ENCODE measurements at regions not wholly inside any gene's neighbourhood (a gene's known extent, or its start where the extent isn't known, plus 50 kb on each side); places are given as distances from the start of the nearest gene placed in this dataset.

DNA sequence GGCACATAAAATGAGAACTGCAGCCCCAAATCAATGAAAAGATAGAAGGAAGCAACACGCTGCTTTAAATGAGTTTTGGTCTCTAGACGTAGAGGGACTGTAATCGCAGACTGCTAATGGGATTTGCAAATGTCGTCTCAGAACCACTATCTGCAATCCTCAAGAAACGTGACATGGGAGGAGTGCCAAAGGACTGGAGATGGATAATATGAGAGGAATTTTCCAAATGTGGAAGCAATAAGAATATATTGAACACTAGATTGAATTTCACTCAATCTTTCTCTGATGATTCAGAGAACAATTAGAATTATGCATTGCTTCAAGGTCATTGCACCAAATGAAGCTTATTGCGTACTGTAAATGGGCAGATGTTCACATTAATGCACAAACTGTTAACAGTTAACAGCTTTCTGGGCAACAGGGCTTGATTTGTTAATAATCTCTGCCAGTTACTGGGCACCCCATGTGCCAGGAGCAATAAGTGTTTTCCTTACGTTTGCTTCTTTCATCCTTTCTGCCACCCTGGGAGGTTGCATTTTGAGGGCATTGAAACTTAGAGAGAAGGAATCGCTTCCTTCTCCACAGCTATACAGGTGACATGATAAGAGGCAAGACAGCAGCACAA is 62.8 kb upstream of the WASF3 start:
- TF ChIP-seq POLR2A (IDR thresholded peaks at IDR 0.05; ENCODE audit: low read length) (no peak), EP300 (IDR thresholded peaks at IDR 0.05) (no peak), SMC3 (IDR thresholded peaks at IDR 0.05) (no peak), PHF8 (IDR thresholded peaks at IDR 0.05; ENCODE audit: borderline replicate concordance, low read depth) (no peak), TP53 (CRISPR knock-in tag; IDR thresholded peaks at IDR 0.05) (no peak), CEBPB (IDR thresholded peaks at IDR 0.05) (no peak)
- TF ChIP-seq, protein P1, sequence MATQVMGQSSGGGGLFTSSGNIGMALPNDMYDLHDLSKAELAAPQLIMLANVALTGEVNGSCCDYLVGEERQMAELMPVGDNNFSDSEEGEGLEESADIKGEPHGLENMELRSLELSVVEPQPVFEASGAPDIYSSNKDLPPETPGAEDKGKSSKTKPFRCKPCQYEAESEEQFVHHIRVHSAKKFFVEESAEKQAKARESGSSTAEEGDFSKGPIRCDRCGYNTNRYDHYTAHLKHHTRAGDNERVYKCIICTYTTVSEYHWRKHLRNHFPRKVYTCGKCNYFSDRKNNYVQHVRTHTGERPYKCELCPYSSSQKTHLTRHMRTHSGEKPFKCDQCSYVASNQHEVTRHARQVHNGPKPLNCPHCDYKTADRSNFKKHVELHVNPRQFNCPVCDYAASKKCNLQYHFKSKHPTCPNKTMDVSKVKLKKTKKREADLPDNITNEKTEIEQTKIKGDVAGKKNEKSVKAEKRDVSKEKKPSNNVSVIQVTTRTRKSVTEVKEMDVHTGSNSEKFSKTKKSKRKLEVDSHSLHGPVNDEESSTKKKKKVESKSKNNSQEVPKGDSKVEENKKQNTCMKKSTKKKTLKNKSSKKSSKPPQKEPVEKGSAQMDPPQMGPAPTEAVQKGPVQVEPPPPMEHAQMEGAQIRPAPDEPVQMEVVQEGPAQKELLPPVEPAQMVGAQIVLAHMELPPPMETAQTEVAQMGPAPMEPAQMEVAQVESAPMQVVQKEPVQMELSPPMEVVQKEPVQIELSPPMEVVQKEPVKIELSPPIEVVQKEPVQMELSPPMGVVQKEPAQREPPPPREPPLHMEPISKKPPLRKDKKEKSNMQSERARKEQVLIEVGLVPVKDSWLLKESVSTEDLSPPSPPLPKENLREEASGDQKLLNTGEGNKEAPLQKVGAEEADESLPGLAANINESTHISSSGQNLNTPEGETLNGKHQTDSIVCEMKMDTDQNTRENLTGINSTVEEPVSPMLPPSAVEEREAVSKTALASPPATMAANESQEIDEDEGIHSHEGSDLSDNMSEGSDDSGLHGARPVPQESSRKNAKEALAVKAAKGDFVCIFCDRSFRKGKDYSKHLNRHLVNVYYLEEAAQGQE (IDR thresholded peaks at IDR 0.05): no peak
- TF ChIP-seq, protein P2, sequence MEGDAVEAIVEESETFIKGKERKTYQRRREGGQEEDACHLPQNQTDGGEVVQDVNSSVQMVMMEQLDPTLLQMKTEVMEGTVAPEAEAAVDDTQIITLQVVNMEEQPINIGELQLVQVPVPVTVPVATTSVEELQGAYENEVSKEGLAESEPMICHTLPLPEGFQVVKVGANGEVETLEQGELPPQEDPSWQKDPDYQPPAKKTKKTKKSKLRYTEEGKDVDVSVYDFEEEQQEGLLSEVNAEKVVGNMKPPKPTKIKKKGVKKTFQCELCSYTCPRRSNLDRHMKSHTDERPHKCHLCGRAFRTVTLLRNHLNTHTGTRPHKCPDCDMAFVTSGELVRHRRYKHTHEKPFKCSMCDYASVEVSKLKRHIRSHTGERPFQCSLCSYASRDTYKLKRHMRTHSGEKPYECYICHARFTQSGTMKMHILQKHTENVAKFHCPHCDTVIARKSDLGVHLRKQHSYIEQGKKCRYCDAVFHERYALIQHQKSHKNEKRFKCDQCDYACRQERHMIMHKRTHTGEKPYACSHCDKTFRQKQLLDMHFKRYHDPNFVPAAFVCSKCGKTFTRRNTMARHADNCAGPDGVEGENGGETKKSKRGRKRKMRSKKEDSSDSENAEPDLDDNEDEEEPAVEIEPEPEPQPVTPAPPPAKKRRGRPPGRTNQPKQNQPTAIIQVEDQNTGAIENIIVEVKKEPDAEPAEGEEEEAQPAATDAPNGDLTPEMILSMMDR (IDR thresholded peaks at IDR 0.05): no peak
- TF ChIP-seq, protein P3, sequence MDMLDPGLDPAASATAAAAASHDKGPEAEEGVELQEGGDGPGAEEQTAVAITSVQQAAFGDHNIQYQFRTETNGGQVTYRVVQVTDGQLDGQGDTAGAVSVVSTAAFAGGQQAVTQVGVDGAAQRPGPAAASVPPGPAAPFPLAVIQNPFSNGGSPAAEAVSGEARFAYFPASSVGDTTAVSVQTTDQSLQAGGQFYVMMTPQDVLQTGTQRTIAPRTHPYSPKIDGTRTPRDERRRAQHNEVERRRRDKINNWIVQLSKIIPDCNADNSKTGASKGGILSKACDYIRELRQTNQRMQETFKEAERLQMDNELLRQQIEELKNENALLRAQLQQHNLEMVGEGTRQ (IDR thresholded peaks at IDR 0.05): no peak
